Lung (tissue), 11 donors: ENCODE measurements at regions not wholly inside any gene's neighbourhood (a gene's known extent, or its start where the extent isn't known, plus 50 kb on each side); places are given as distances from the start of the nearest gene placed in this dataset.

Source experiments
- ATAC-seq: fragments of 200-7000 bp; cut with Tn5 transposase; one replicate; pipeline ENCODE4 v1.9.1; 2020; ENCODE audit warnings: moderate number of reproducible peaks; ENCODE audit not compliant: insufficient read depth, low FRiP score
- DNase-seq, 3 donors: peaks; one replicate each; pipeline ENCODE4 v3.0.0-alpha.2; 2013 to 2017
- H3K27ac ChIP-seq, 2 donors: one replicate each; pipeline ENCODE4 v1.5.1; 2013; ENCODE audit warnings: mild to moderate bottlenecking in 2 of 2, moderate library complexity in 2 of 2, control low read depth in 1 of 2, inconsistent platforms in 1 of 2, low read depth in 1 of 2, low read length in 1 of 2
- H3K27me3 ChIP-seq, 3 donors: one replicate each; pipeline ENCODE4 v1.5.1; 2013; ENCODE audit warnings: low read length in 2 of 3; ENCODE audit not compliant: control insufficient read depth in 3 of 3, insufficient read depth in 3 of 3
- H3K36me3 ChIP-seq, 4 donors: one replicate each; pipeline ENCODE4 v1.5.1; 2013; ENCODE audit warnings: low read length in 4 of 4, mild to moderate bottlenecking in 1 of 4, moderate library complexity in 1 of 4; ENCODE audit not compliant: control insufficient read depth in 4 of 4, insufficient read depth in 4 of 4
- H3K4me1 ChIP-seq, 5 donors: one replicate each; pipeline ENCODE4 v1.5.1; 2013; ENCODE audit warnings: low read length in 5 of 5, mild to moderate bottlenecking in 2 of 5, moderate library complexity in 1 of 5; ENCODE audit not compliant: control insufficient read depth in 5 of 5, insufficient read depth in 5 of 5
- H3K4me3 ChIP-seq: one replicate; pipeline ENCODE4 v1.5.1; 2013; ENCODE audit warnings: mild to moderate bottlenecking, control low read depth, moderate library complexity
- H3K9ac ChIP-seq, 2 donors: one replicate each; pipeline ENCODE4 v1.5.1; 2013; ENCODE audit warnings: low read length in 2 of 2, control low read depth in 1 of 2; ENCODE audit not compliant: insufficient read depth in 1 of 2
- H3K9me3 ChIP-seq, 4 donors: one replicate each; pipeline ENCODE4 v1.5.1; 2013; ENCODE audit warnings: low read length in 3 of 4, mild to moderate bottlenecking in 1 of 4, moderate library complexity in 1 of 4; ENCODE audit not compliant: control insufficient read depth in 4 of 4, insufficient read depth in 3 of 4
- CTCF ChIP-seq: IDR thresholded peaks from 2 replicates; pipeline ENCODE4 v1.5.1; 2012; ENCODE audit warnings: mild to moderate bottlenecking; ENCODE audit errors: control extremely low read depth, extremely low read depth
- WGBS, 2 donors: extraction: QIAGEN DNeasy Blood & Tissue Kit; methylation state at CpG; one replicate each; pipeline ENCODE4 v1.1.7; 2013; 5-methylcytosine and 5-hydroxymethylcytosine counted together
- donor health status: control.
- donor health status: control.
- donor health status: Bipolar disorder and iron deficiency.
- donor health status: healthy.
- donor health status: DM: yes; HTN: yes; CAD: no.

- WGBS, 2 donors: 10 to 46% methylated on average over 1 of the region's 1 CpG
- Histone ChIP-seq H3K27ac (no peak overlapping the region), H3K9me3 (no peaks in the 10 kb centered on the region), H3K27me3 (no peaks in the 10 kb centered on the region), H3K4me1 (no peaks in the 10 kb centered on the region), H3K4me3 (no peak overlapping the region), H3K36me3 (no peaks in the 10 kb centered on the region), H3K9ac (no peak overlapping the region)
- no peak for DNase-seq
- no peak for TF ChIP-seq CTCF
- ATAC-seq: no peak
Observed at GRCh38 chr2:57429831-57430230, 616.8 kb upstream of the VRK2 start.

- 22 to 71% methylated on average over 1 of the region's 1 CpG for WGBS, 2 donors
- no peak overlapping the region for H3K4me3 ChIP-seq
- no peaks in the 10 kb centered on the region for H3K36me3 ChIP-seq
- H3K9ac ChIP-seq: no peak overlapping the region
- no peak overlapping the region for H3K27ac ChIP-seq
- H3K9me3 ChIP-seq: no peaks in the 10 kb centered on the region
- no peak for ATAC-seq
- no peak for TF ChIP-seq CTCF
- no peaks in the 10 kb centered on the region for H3K4me1 ChIP-seq
- no peak for DNase-seq
- no peaks in the 10 kb centered on the region for H3K27me3 ChIP-seq
Observed at GRCh38 chr2:57432528-57432927, 614.1 kb upstream of the VRK2 start.

- TF ChIP-seq CTCF: no peak
- Histone ChIP-seq H3K4me1 (no peaks in the 10 kb centered on the region), H3K27ac (no peak overlapping the region), H3K27me3 (no peaks in the 10 kb centered on the region), H3K9ac (no peak overlapping the region), H3K36me3 (no peaks in the 10 kb centered on the region), H3K9me3 (no peaks in the 10 kb centered on the region), H3K4me3 (no peak overlapping the region)
- WGBS, 2 donors: 36 to 47% methylated on average over 2 of the region's 2 CpGs
- DNase-seq (no peak), ATAC-seq (no peak)
Observed at GRCh38 chr2:57434441-57434840, 612.2 kb upstream of the VRK2 start.

GRCh38 chr2:57434972-57435371, 611.6 kb upstream of the VRK2 start:
- Histone ChIP-seq H3K9me3 (no peaks in the 10 kb centered on the region), H3K4me1 (no peaks in the 10 kb centered on the region), H3K9ac (no peak overlapping the region), H3K27ac (no peak overlapping the region), H3K36me3 (no peaks in the 10 kb centered on the region), H3K4me3 (no peak overlapping the region), H3K27me3 (no peaks in the 10 kb centered on the region)
- DNase-seq (no peak), ATAC-seq (no peak)
- TF ChIP-seq CTCF: no peak
- 92 to 98% methylated on average over 1 of the region's 1 CpG for WGBS, 2 donors
